BLaER1 (cell line): ENCODE measurements at regions not wholly inside any gene's neighbourhood (a gene's known extent, or its start where the extent isn't known, plus 50 kb on each side); places are given as distances from the start of the nearest gene placed in this dataset.
"Not testable (repeated sequence)": the region's sequence is repeated elsewhere in the genome, so short reads cannot be mapped to it uniquely, and the experiment has no call there.

ENCODE experiments used
- H3K27ac ChIP-seq: shearing (Covaris generic); formaldehyde crosslinking; 2 replicates; pipeline ENCODE4 v1.8.1; 2022
- H3K27me3 ChIP-seq: shearing (Covaris generic); formaldehyde crosslinking; 2 replicates; pipeline ENCODE4 v1.8.1; 2022
- H3K36me3 ChIP-seq: shearing (Covaris generic); formaldehyde crosslinking; 2 replicates; pipeline ENCODE4 v1.8.1; 2022
- H3K4me1 ChIP-seq: shearing (Covaris generic); formaldehyde crosslinking; 2 replicates; pipeline ENCODE4 v1.8.1; 2022
- H3K4me2 ChIP-seq: shearing (Covaris generic); formaldehyde crosslinking; 2 replicates; pipeline ENCODE4 v1.8.1; 2022
- H3K4me3 ChIP-seq: shearing (Covaris generic); formaldehyde crosslinking; 2 replicates; pipeline ENCODE4 v1.8.1; 2022
- H3K9ac ChIP-seq: shearing (Covaris generic); formaldehyde crosslinking; 2 replicates; pipeline ENCODE4 v1.8.1; 2022
- H3K9me3 ChIP-seq: shearing (Covaris generic); formaldehyde crosslinking; 2 replicates; pipeline ENCODE4 v1.8.1; 2022
- H4K20me1 ChIP-seq: shearing (Covaris generic); formaldehyde crosslinking; 2 replicates; pipeline ENCODE4 v1.8.1; 2022
- Cebpa-rat ChIP-seq: shearing (Covaris generic); IDR thresholded peaks from 2 replicates; pipeline ENCODE4 v1.8.1; 2022

DNA sequence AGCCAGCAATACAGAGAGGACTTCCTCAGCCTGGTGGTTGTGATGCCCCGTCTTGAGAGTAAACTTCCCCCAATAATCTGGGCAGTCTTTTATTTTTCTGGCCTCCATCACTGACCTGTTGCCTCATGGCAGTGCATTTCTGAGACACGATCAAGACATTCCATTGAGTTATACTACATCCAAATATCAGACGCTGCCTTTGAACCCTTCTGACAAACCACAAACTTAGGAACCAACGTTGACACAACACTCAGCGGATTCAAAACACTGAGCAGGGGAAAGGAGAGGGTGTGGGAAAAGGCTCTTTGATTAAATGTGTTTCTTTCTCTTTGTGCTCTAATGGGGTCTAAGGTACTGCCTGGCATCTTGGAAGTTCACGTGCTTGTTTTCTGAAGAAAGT, 100.7 kb upstream of the TBX5 start:
- peaks cover 4% of the 10 kb centered on the region; the same call in 1 of the 2 replicates for H3K27me3 ChIP-seq
- no peak overlapping the region for H3K9ac ChIP-seq
- H3K9me3 ChIP-seq = no peaks in the 10 kb centered on the region
- H3K4me1 ChIP-seq = peaks cover 26% of the 10 kb centered on the region
- H4K20me1 ChIP-seq = no peaks in the 10 kb centered on the region
- H3K4me3 ChIP-seq = no peak overlapping the region
- TF ChIP-seq Cebpa-rat = no peak
- H3K36me3 ChIP-seq = no peaks in the 10 kb centered on the region
- no peak overlapping the region for H3K27ac ChIP-seq
- H3K4me2 ChIP-seq = no peak overlapping the region

DNA sequence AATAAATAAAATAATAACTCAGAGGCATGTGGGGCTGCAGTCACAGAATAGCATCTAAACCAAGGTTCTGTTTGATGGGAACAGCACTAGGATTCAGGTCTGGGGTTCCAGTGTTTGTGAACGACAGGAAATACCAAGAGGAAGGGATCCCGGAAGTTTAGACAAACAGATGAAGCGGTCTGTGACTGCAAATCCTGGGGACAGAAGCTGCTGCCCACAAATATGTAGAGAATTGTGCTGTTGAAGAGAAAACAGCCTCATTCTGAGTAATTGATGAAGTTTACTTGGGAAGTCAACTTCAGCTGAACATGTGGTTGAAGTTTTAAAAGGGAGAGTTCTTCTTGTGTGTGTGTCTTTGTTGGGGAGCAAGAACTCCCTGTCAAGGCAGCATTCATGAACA, 98.4 kb upstream of the TBX5 start:
- no peak for TF ChIP-seq Cebpa-rat
- H3K27me3 ChIP-seq = peaks cover 11% of the 10 kb centered on the region; the same call in 1 of the 2 replicates

DNA sequence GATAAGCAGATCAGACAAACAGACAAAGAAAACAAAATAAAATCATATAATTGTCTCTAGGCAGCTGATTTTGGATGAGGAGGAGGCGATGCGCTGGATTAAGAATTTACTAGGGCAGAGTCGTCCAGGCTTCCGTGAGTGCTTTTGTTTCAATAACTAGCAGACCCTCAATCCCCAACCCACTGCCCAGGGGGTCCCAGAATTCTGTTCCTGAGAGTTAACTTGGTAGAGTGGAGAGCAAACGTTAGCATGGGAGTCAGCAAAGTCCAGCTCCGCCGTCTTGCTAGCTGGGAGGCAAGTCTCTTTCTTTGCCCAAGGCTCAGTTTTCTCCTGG, 95.5 kb upstream of the TBX5 start:
- Histone ChIP-seq H3K27ac (no peak overlapping the region), H3K36me3 (no peaks in the 10 kb centered on the region), H3K9me3 (no peaks in the 10 kb centered on the region), H3K4me2 (no peak overlapping the region), H3K9ac (no peak overlapping the region), H3K4me1 (peaks cover 10% of the 10 kb centered on the region; the same call in 1 of the 2 replicates), H3K4me3 (no peak overlapping the region), H3K27me3 (peaks cover 11% of the 10 kb centered on the region; the same call in 1 of the 2 replicates), H4K20me1 (no peaks in the 10 kb centered on the region)
- no peak for TF ChIP-seq Cebpa-rat

More for the DNA sequence above, 98.4 kb upstream of the TBX5 start:
- no peaks in the 10 kb centered on the region for H4K20me1 ChIP-seq
- H3K4me2 ChIP-seq = peak overlapping the region; percentile 29
- no peak overlapping the region for H3K9ac ChIP-seq
- H3K27ac ChIP-seq = no peak overlapping the region
- no peaks in the 10 kb centered on the region for H3K9me3 ChIP-seq
- H3K4me3 ChIP-seq = no peak overlapping the region
- H3K4me1 ChIP-seq = peaks cover 26% of the 10 kb centered on the region
- H3K36me3 ChIP-seq = no peaks in the 10 kb centered on the region

DNA sequence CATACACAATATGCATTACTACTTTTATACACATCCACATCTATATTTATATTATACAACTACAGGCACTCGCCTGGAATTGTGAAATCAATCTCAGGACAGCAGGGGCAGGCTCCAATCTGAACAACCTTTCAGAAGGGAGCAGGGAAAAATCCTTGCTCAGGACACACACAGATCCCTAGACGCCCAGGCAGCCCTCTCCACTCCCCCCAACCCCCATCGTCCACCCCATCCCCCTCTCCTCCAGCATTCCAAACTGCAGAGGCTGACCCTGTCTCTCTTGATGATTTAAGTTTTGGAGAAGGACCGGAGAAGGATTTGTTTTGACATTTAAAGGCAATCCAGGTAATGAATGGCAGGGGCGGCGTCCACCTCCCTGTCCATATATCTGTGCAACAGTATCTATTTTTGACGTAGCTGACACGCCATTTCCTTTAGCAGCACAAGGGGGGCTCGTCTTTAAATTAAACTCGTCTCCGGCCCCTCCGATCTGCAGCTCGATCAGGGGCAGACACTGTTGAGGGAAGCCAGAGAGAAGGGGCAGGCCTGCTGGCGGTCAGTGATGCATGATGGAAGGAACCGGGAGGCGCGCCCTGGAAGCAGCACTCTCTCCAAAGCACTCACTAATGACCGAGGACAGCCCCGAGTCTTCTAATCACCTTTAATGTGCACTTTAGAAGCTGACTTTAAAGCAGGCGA, 95.0 kb upstream of the TBX5 start:
- Histone ChIP-seq H3K36me3 (no peaks in the 10 kb centered on the region), H4K20me1 (no peaks in the 10 kb centered on the region), H3K27me3 (peaks cover 11% of the 10 kb centered on the region; the same call in 1 of the 2 replicates), H3K9me3 (no peaks in the 10 kb centered on the region), H3K9ac (no peak overlapping the region), H3K4me2 (no peak overlapping the region), H3K4me3 (no peak overlapping the region), H3K4me1 (peaks cover 10% of the 10 kb centered on the region; the same call in 1 of the 2 replicates), H3K27ac (no peak overlapping the region)
- no peak for TF ChIP-seq Cebpa-rat

DNA sequence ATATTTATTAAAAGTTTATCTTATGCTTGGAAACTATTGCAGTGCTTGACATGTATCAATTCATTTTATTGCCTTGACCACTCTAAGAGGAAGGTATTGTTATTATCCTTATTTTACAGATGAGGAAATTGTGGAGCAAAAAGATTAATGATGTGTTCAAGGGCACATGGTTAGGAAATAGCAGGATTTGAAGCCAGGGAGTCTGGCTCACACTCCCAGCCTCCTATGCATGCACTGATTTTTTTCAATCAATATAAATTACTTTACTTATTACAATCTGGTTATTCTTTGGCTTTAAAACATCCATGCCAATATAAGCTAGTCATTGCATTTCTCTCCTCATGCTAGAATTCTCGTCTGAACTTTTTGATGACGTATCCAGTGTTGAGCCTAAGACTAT, 94.2 kb upstream of the TBX5 start:
- Histone ChIP-seq H4K20me1 (no peaks in the 10 kb centered on the region), H3K36me3 (no peaks in the 10 kb centered on the region), H3K4me3 (no peak overlapping the region), H3K9me3 (no peaks in the 10 kb centered on the region), H3K4me2 (no peak overlapping the region), H3K4me1 (peaks cover 10% of the 10 kb centered on the region; the same call in 1 of the 2 replicates), H3K9ac (no peak overlapping the region), H3K27ac (no peak overlapping the region), H3K27me3 (peaks cover 11% of the 10 kb centered on the region; the same call in 1 of the 2 replicates)
- no peak for TF ChIP-seq Cebpa-rat

DNA sequence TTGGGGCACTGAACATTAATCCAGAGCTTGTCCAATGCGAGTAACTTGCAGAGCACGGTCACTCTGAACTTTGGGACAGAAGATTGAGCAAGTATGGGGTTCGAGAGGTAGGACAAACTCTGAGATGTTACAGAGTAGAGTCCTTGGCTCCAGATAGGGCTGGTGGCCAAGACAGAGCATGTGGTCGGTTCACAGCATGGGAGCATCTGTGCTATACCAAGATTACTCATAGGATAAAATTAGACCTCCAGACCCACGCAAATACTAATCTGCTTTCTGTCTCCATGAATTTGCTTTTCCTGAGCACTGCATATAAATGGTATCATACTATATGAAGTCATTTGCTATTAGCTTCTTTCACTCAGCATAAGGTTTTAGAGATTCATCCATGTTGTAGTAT, 93.4 kb upstream of the TBX5 start:
- H3K4me2 ChIP-seq = no peak overlapping the region
- H3K27ac ChIP-seq = no peak overlapping the region
- peaks cover 11% of the 10 kb centered on the region; the same call in 1 of the 2 replicates for H3K27me3 ChIP-seq
- H3K9me3 ChIP-seq = no peaks in the 10 kb centered on the region
- H3K4me3 ChIP-seq = no peak overlapping the region
- H3K4me1 ChIP-seq = peaks cover 6% of the 10 kb centered on the region; the same call in 1 of the 2 replicates
- H4K20me1 ChIP-seq = no peaks in the 10 kb centered on the region
- no peak overlapping the region for H3K9ac ChIP-seq
- no peak for TF ChIP-seq Cebpa-rat
- no peaks in the 10 kb centered on the region for H3K36me3 ChIP-seq

DNA sequence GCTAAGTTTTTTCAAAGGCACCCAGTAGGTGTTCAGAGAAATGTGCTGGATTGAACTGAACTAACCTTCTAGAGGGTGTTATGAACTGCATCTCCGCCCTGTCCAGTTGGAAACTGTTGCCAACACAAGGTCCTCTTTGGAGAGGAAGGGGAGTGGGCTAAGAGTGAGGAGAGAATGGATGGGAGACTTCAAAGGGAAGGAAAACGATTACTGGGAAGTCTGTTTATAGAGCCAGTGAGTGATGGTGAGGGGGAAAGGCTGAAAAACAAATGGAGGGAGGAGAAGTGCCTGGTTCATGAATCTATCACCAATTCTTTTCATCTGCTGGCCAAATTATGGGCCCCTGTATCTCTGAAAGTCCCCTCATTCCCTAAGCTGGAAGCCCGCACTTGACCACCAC, 86.0 kb upstream of the TBX5 start:
- no peak overlapping the region for H3K9ac ChIP-seq
- no peaks in the 10 kb centered on the region for H3K4me1 ChIP-seq
- H3K27me3 ChIP-seq = no peaks in the 10 kb centered on the region
- no peak overlapping the region for H3K4me3 ChIP-seq
- H4K20me1 ChIP-seq = no peaks in the 10 kb centered on the region
- no peaks in the 10 kb centered on the region for H3K9me3 ChIP-seq
- TF ChIP-seq Cebpa-rat = no peak
- H3K4me2 ChIP-seq = no peak overlapping the region
- H3K27ac ChIP-seq = no peak overlapping the region
- H3K36me3 ChIP-seq = no peaks in the 10 kb centered on the region

DNA sequence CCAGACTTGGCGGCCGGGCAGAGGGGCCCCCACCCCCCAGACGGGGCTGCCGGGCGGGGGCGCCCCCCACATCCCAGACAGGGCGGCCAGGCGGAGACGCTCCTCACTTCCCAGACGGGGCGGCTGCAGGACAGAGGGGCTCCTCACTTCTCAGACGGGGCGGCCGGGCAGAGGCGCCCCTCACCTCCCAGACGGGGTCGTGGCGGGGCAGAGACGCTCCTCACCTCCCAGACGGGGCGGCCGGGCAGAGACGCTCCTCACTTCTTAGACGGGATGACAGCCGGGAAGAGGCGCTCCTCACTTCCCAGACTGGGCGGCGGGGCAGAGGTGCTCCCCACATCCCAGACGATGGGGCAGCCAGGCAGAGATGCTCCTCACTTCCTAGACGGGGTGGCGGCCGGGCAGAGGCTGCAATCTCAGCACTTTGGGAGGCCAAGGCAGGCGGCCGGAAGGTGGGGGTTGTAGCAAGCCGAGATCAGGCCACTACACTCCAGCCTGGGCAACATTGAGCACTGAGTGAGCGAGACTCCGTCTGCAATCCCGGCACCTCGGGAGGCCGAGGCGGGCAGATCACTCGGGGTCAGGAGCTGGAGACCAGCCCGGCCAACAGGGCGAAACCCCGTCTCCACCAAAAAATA, 79.0 kb upstream of the TBX5 start:
- not testable (repeated sequence) for H3K27ac ChIP-seq, H3K4me3 ChIP-seq, H3K4me2 ChIP-seq, H3K4me1 ChIP-seq, H3K36me3 ChIP-seq, H3K9ac ChIP-seq
- H3K9me3 ChIP-seq = peaks cover 15% of the 10 kb centered on the region
- H3K27me3 ChIP-seq = peaks cover 36% of the 10 kb centered on the region
- peaks cover 21% of the 10 kb centered on the region for H4K20me1 ChIP-seq

DNA sequence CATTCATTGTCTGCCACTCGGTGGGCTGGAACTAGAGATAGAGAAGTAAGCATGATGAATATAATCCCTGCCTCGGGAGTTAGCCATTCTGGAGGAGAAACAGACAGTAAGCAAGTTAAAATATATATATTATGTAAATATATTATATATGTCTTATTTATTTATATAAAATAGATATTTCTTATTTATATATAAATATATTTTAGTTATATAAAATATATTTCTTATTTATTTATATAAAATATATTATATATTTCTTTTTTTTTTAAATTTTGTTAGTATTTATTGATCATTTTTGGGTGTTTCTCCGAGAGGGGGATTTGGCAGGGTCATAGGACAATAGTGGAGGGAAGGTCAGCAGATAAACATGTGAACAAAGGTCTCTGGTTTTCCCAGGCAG, 78.1 kb upstream of the TBX5 start:
- H4K20me1 ChIP-seq = peaks cover 30% of the 10 kb centered on the region
- peaks cover 46% of the 10 kb centered on the region for H3K27me3 ChIP-seq
- H3K27ac ChIP-seq = no peak overlapping the region
- H3K9me3 ChIP-seq = peaks cover 15% of the 10 kb centered on the region
- H3K4me3 ChIP-seq = no peak overlapping the region
- no peaks in the 10 kb centered on the region for H3K36me3 ChIP-seq
- H3K4me2 ChIP-seq = no peak overlapping the region
- peaks cover 2% of the 10 kb centered on the region for H3K4me1 ChIP-seq
- TF ChIP-seq Cebpa-rat = no peak
- H3K9ac ChIP-seq = no peak overlapping the region

DNA sequence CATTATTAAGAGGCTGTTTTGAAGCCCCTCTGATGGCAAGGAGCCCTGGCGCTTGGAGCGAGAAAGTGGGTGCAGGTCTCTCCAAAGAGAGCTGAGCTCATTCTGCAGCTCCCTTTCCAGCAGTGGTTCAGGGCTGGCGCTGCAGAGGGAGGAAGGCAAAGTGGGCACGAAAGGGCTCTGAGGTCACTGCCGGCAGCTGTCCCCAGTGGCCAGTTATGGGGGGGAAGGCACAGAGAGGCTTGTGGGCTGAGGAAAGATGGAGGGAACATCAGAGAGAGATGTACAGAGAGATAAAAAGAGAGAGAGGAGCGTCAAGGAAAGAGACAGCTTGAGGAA, 75.2 kb upstream of the TBX5 start:
- peaks cover 55% of the 10 kb centered on the region for H3K27me3 ChIP-seq

More for the DNA sequence above, 75.2 kb upstream of the TBX5 start:
- H4K20me1 ChIP-seq = peaks cover 38% of the 10 kb centered on the region
- peaks cover 13% of the 10 kb centered on the region for H3K9me3 ChIP-seq
- H3K4me2 ChIP-seq = no peak overlapping the region
- H3K9ac ChIP-seq = no peak overlapping the region
- no peaks in the 10 kb centered on the region for H3K36me3 ChIP-seq
- H3K27ac ChIP-seq = no peak overlapping the region
- H3K4me3 ChIP-seq = no peak overlapping the region
- H3K4me1 ChIP-seq = peaks cover 25% of the 10 kb centered on the region
- TF ChIP-seq Cebpa-rat = no peak
